Trophoblast cell (in vitro differentiated cells and primary cell): ENCODE measurements at regions not wholly inside any gene's neighbourhood (a gene's known extent, or its start where the extent isn't known, plus 50 kb on each side); places are given as distances from the start of the nearest gene placed in this dataset.
"Not testable (repeated sequence)": the region's sequence is repeated elsewhere in the genome, so short reads cannot be mapped to it uniquely, and the experiment has no call there.

Experiments used
- DNase-seq, 2 donors: peaks; one replicate each; pipeline ENCODE4 v3.0.0-alpha.2; 2016
- H2AFZ ChIP-seq: 2 replicates; pipeline ENCODE4 v1.6.1; 2013; ENCODE audit warnings: low read length, moderate library complexity, mild to moderate bottlenecking; ENCODE audit not compliant: insufficient read depth, poor library complexity
- H2AK5ac ChIP-seq: 2 replicates; pipeline ENCODE4 v1.6.1; 2013; ENCODE audit warnings: mild to moderate bottlenecking, low read length
- H2BK120ac ChIP-seq: 2 replicates; pipeline ENCODE4 v1.6.1; 2013; ENCODE audit warnings: low read length, mild to moderate bottlenecking, moderate library complexity; ENCODE audit not compliant: insufficient read depth, poor library complexity
- H2BK12ac ChIP-seq: 2 replicates; pipeline ENCODE4 v1.6.1; 2013; ENCODE audit warnings: mild to moderate bottlenecking, low read length, moderate library complexity
- H2BK5ac ChIP-seq: 2 replicates; pipeline ENCODE4 v1.6.1; 2013; ENCODE audit warnings: low read length, low read depth, moderate library complexity, mild to moderate bottlenecking; ENCODE audit not compliant: poor library complexity
- H3K14ac ChIP-seq: 2 replicates; pipeline ENCODE4 v1.6.1; 2013; ENCODE audit warnings: mild to moderate bottlenecking, low read length
- H3K18ac ChIP-seq: 2 replicates; pipeline ENCODE4 v1.6.1; 2013; ENCODE audit warnings: mild to moderate bottlenecking, low read length
- H3K23ac ChIP-seq: 2 replicates; pipeline ENCODE4 v1.6.1; 2013; ENCODE audit warnings: low read length
- H3K27ac ChIP-seq: 2 replicates; pipeline ENCODE4 v1.5.1; 2013; ENCODE audit warnings: low read depth, mild to moderate bottlenecking, inconsistent platforms, low read length, moderate library complexity
- H3K27me3 ChIP-seq: 2 replicates; pipeline ENCODE4 v1.6.1; 2013; ENCODE audit warnings: inconsistent platforms, mild to moderate bottlenecking, low read length, moderate library complexity; ENCODE audit not compliant: insufficient read depth
- H3K36me3 ChIP-seq, 2 experiments: 1 replicate in 1 of 2; 2 replicates in 1 of 2; pipeline ENCODE4 v1.6.1; 2013; ENCODE audit warnings: low read length in 2 of 2, mild to moderate bottlenecking in 2 of 2, moderate library complexity in 1 of 2; ENCODE audit not compliant: insufficient read depth in 2 of 2, control insufficient read depth in 1 of 2
- H3K4ac ChIP-seq: 2 replicates; pipeline ENCODE4 v1.6.1; 2013; ENCODE audit warnings: low read depth, mild to moderate bottlenecking, low read length, moderate library complexity
- H3K4me1 ChIP-seq, 2 experiments: 1 replicate in 1 of 2; 2 replicates in 1 of 2; pipeline ENCODE4 v1.6.1; 2013; ENCODE audit warnings: low read length in 2 of 2, mild to moderate bottlenecking in 2 of 2, moderate library complexity in 1 of 2; ENCODE audit not compliant: insufficient read depth in 2 of 2, control insufficient read depth in 1 of 2
- H3K4me2 ChIP-seq: 2 replicates; pipeline ENCODE4 v1.6.1; 2013; ENCODE audit warnings: inconsistent platforms, mild to moderate bottlenecking, low read length, moderate library complexity
- H3K4me3 ChIP-seq: 2 replicates; pipeline ENCODE4 v1.5.1; 2013; ENCODE audit warnings: mild to moderate bottlenecking, low read depth, low read length, inconsistent platforms
- H3K79me1 ChIP-seq: one replicate; pipeline ENCODE4 v1.6.1; 2013; ENCODE audit warnings: low read length
- H3K79me2 ChIP-seq: 2 replicates; pipeline ENCODE4 v1.6.1; 2013; ENCODE audit warnings: low read length, mild to moderate bottlenecking; ENCODE audit not compliant: control insufficient read depth, insufficient read depth, poor library complexity
- H3K9ac ChIP-seq: 2 replicates; pipeline ENCODE4 v1.6.1; 2013; ENCODE audit warnings: mild to moderate bottlenecking, low read length
- H3K9me3 ChIP-seq: 2 replicates; pipeline ENCODE4 v1.6.1; 2013; ENCODE audit warnings: low read depth, mild to moderate bottlenecking, control low read depth, inconsistent platforms, low read length; ENCODE audit not compliant: insufficient read depth
- H4K12ac ChIP-seq: 2 replicates; pipeline ENCODE4 v1.6.1; 2013; ENCODE audit warnings: low read depth, mild to moderate bottlenecking, low read length, moderate library complexity
- H4K8ac ChIP-seq: 2 replicates; pipeline ENCODE4 v1.6.1; 2013; ENCODE audit warnings: low read depth, mild to moderate bottlenecking, low read length, moderate library complexity
- H4K91ac ChIP-seq: one replicate; pipeline ENCODE4 v1.6.1; 2013; ENCODE audit warnings: low read depth, mild to moderate bottlenecking, low read length, moderate library complexity
- WGBS: extraction: QIAGEN DNeasy Blood & Tissue Kit; methylation state at CpG from one replicate; pipeline ENCODE4 v1.1.7; 2013; ENCODE audit warnings: missing lambda C conversion rate; ENCODE audit not compliant: insufficient read length, insufficient coverage; ENCODE audit errors: extremely low coverage; 5-methylcytosine and 5-hydroxymethylcytosine counted together

DNA sequence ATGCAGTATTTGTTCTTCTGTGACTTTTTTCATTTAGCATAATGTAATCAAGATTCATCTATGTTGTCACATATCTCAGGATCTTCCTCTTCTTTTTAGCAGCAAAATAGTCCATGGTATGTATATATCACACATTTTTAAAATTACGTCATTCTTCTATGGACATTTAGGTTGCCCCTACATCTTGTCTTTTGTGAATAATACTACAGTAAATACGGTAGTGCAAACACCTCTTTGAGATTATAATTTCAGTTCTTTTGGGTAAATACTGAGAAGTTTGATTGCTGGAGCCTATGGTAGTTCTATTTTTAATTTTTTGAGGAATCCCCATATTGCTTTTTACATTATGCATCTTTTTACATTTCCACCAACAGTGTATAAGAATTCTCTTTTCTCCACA lies 1174.9 kb downstream of the NSUN3 start:
- Histone ChIP-seq H3K4me3 (no peak overlapping the region), H3K79me1 (no peaks in the 10 kb centered on the region), H3K36me3 (no peaks in the 10 kb centered on the region), H2BK120ac (no peak overlapping the region), H4K12ac (no peak overlapping the region), H3K4me1 (no peaks in the 10 kb centered on the region), H3K14ac (no peak overlapping the region), H3K27ac (no peak overlapping the region), H4K91ac (no peak overlapping the region), H2AK5ac (no peak overlapping the region), H3K23ac (no peak overlapping the region), H3K9me3 (no peaks in the 10 kb centered on the region), H3K4me2 (no peak overlapping the region), H3K18ac (no peak overlapping the region), H2BK12ac (no peak overlapping the region), H4K8ac (no peak overlapping the region), H3K79me2 (no peaks in the 10 kb centered on the region), H3K27me3 (no peaks in the 10 kb centered on the region), H2BK5ac (no peak overlapping the region), H3K9ac (no peak overlapping the region), H2AFZ (no peak overlapping the region), H3K4ac (no peak overlapping the region)
- DNase-seq, result no peak
- WGBS, result no CpG with 5 or more reads among the region's 2 CpGs

DNA sequence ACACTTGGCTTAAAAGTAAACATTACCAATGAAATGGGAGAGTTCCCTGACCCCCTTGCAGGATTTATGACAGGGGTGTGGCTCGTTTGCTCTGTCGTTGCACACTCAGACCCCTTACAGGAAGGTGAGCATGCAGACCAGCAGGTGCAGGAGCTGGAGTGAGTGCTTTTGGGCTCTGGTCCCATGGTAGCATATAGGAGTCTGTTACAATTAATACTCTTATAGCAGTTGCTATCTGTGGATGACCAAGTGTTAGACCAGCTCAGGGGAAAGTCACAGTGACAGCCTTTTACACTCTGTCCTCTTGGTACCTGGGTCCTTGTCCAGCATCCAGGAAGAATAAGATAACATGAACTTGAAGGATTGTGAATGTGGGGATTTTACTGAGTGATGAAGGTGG lies 1177.5 kb downstream of the NSUN3 start:
- H3K18ac ChIP-seq, result no peak overlapping the region
- DNase-seq, result no peak
- WGBS, result no CpG with 5 or more reads among the region's 2 CpGs
- no peaks in the 10 kb centered on the region for H3K79me2 ChIP-seq
- no peaks in the 10 kb centered on the region for H3K9me3 ChIP-seq
- H3K36me3 ChIP-seq, result no peaks in the 10 kb centered on the region
- no peak overlapping the region for H3K14ac ChIP-seq
- no peak overlapping the region for H3K4ac ChIP-seq
- no peak overlapping the region for H2AFZ ChIP-seq
- no peak overlapping the region for H4K12ac ChIP-seq
- no peak overlapping the region for H4K91ac ChIP-seq
- no peaks in the 10 kb centered on the region for H3K27me3 ChIP-seq
- H2AK5ac ChIP-seq, result no peak overlapping the region
- H2BK120ac ChIP-seq, result no peak overlapping the region
- no peak overlapping the region for H3K4me3 ChIP-seq
- H3K27ac ChIP-seq, result no peak overlapping the region
- H3K4me1 ChIP-seq, result no peaks in the 10 kb centered on the region
- H2BK12ac ChIP-seq, result no peak overlapping the region
- no peak overlapping the region for H4K8ac ChIP-seq
- no peak overlapping the region for H3K4me2 ChIP-seq
- no peaks in the 10 kb centered on the region for H3K79me1 ChIP-seq
- H2BK5ac ChIP-seq, result no peak overlapping the region
- H3K9ac ChIP-seq, result no peak overlapping the region
- H3K23ac ChIP-seq, result no peak overlapping the region

DNA sequence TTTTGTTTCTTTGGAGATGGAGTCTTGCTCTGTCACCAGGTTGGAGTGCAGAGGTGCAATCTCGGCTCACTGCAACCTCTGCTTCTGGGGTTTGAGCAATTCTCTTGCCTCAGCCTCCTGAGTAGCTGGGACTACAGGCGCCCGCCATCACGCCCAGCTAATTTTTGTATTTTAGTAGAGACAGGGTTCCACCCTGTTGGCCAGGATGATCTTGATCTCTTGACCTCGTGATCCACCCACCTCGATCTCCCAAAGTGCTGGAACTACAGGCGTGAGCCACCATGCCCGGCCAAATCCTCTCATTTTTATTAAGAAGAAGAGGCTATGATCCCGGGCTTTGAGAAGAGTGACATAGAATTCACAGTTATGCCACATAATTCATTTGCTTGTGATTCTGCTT lies 1178.4 kb downstream of the NSUN3 start:
- H3K18ac ChIP-seq, H3K27me3 ChIP-seq, H3K4me2 ChIP-seq, H2BK12ac ChIP-seq, H4K12ac ChIP-seq, H4K91ac ChIP-seq, H2AK5ac ChIP-seq, H3K4ac ChIP-seq, H3K4me3 ChIP-seq, H3K9ac ChIP-seq, H3K4me1 ChIP-seq, H3K9me3 ChIP-seq, H2AFZ ChIP-seq, H3K23ac ChIP-seq, H3K14ac ChIP-seq, DNase-seq, H2BK120ac ChIP-seq, H3K27ac ChIP-seq, H3K79me2 ChIP-seq, H3K36me3 ChIP-seq, H2BK5ac ChIP-seq, H4K8ac ChIP-seq, H3K79me1 ChIP-seq: not testable (repeated sequence)
- no CpG with 5 or more reads among the region's 9 CpGs for WGBS

DNA sequence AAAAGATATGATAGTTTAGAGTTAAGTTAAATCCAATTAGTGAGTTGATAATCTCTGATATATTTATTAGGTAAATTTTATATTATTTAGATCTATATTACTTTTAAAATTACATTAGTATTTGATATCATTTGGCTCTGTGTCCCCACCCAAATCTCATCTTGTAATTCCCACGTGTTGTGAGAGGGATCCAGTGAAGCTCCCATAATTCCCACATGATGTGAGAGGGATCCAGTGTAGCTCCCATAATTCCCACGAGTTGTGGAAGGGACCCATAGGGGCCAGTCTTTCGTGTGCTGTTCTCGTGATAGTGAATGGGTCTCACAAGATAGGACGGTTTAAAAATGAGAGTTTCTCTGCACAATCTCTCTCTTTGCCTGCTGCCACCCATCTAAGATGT lies 1183.6 kb downstream of the NSUN3 start:
- Histone ChIP-seq H3K4me2 (no peak overlapping the region), H3K79me2 (no peaks in the 10 kb centered on the region), H2AK5ac (no peak overlapping the region), H3K23ac (no peak overlapping the region), H3K4me1 (no peaks in the 10 kb centered on the region), H3K4ac (no peak overlapping the region), H3K27me3 (no peaks in the 10 kb centered on the region), H3K14ac (no peak overlapping the region), H3K9me3 (no peaks in the 10 kb centered on the region), H4K8ac (no peak overlapping the region), H2BK5ac (no peak overlapping the region), H3K9ac (no peak overlapping the region), H3K36me3 (no peaks in the 10 kb centered on the region), H2AFZ (no peak overlapping the region), H3K27ac (no peak overlapping the region), H3K4me3 (no peak overlapping the region), H3K18ac (no peak overlapping the region), H4K91ac (no peak overlapping the region), H2BK120ac (no peak overlapping the region), H4K12ac (no peak overlapping the region), H2BK12ac (no peak overlapping the region), H3K79me1 (no peaks in the 10 kb centered on the region)
- no peak for DNase-seq
- no CpG with 5 or more reads among the region's 5 CpGs for WGBS

DNA sequence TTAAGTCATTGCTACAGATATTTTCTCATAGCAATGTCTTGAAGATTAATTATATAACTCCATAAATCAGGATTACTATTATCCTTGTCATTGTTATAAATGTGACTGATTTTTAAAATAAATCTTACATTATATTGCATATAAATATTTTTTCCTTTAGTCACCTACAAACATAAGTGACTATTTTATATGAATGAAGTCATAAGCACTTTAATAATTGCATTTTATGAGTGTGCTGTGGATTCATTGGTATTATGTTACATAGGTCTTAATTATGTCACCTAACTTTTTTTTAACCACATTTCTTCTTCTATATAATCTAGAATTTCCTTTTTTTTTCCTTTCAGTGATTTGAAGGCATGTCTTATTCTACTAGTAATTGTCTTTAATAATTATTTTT lies 1191.2 kb downstream of the NSUN3 start:
- Histone ChIP-seq H3K18ac (no peak overlapping the region), H3K79me2 (no peaks in the 10 kb centered on the region), H3K4me1 (no peaks in the 10 kb centered on the region), H3K23ac (no peak overlapping the region), H3K9me3 (no peaks in the 10 kb centered on the region), H4K12ac (no peak overlapping the region), H4K91ac (no peak overlapping the region), H4K8ac (no peak overlapping the region), H3K9ac (no peak overlapping the region), H3K4me3 (no peak overlapping the region), H2BK5ac (no peak overlapping the region), H3K14ac (no peak overlapping the region), H2BK120ac (no peak overlapping the region), H3K4me2 (no peak overlapping the region), H2AK5ac (no peak overlapping the region), H3K36me3 (no peaks in the 10 kb centered on the region), H3K27me3 (no peaks in the 10 kb centered on the region), H3K4ac (no peak overlapping the region), H3K79me1 (no peaks in the 10 kb centered on the region), H2BK12ac (no peak overlapping the region), H2AFZ (no peak overlapping the region), H3K27ac (no peak overlapping the region)
- no peak for DNase-seq
